ENCODE measurements at regions not wholly inside any gene's neighbourhood (a gene's known extent, or its start where the extent isn't known, plus 50 kb on each side); places are given as distances from the start of the nearest gene placed in this dataset.
"Not testable (repeated sequence)": the region's sequence is repeated elsewhere in the genome, so short reads cannot be mapped to it uniquely, and the experiment has no call there.

DNA sequence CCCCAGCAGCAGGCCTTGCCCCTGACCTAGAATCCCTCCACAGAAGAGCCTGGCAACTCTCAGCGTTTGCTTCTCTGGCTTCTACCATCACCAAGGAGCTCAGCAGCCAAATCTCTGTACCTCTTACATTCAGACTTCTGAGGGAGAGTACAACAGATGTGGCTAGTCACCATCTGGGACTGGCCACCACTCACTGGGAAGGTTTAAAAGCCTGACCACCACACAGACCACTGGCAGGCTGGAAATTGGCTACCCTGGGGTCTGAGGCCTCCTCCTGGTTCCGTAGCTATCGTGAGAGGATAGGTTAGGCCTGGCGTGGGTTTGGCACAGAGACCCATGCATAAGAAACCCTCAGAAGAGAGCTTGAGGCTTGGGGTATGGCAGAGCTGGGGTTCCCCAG is 478.5 kb upstream of the CADM1 start:
- DNase-seq (ENCODE audit: low read depth in 2 of 2) = no peak

GRCh38 chr11:115981814-115982471 is 477.7 kb upstream of the CADM1 start:
- no peak for DNase-seq (ENCODE audit: low read depth in 2 of 2)

GRCh38 chr11:115981104-115981481 is 476.9 kb upstream of the CADM1 start:
- no peak for DNase-seq (ENCODE audit: low read depth in 2 of 2)

GRCh38 chr11:115980337-115981103 is 476.3 kb upstream of the CADM1 start:
- no peak for DNase-seq (ENCODE audit: low read depth in 2 of 2)

GRCh38 chr11:115974703-115975102 is 470.5 kb upstream of the CADM1 start:
- DNase-seq (ENCODE audit: low read depth in 2 of 2) = no peak

DNA sequence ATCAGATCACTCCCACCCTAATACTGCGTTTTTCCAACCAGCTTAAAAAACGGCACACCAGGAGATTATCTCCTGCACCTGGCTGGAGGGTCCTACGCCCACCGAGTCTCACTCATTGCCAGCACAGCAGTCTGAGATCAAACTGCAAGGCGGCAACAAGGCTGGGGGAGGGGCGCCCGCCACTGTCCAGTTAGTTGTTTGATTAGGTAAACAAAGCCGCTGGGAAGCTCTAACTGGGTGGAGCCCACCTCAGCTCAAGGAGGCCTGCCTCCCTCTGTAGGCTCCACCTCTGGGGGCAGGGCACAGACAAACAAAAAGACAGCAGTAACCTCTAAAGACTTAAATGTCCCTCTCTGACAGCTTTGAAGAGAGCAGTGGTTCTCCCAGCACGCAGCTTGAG is 463.0 kb upstream of the CADM1 start:
- not testable (repeated sequence) for DNase-seq (ENCODE audit: low read depth in 2 of 2)

- DNase-seq (ENCODE audit: low read depth in 2 of 2) = no peak
Observed at GRCh38 chr11:115965767-115966504, 461.7 kb upstream of the CADM1 start.

DNA sequence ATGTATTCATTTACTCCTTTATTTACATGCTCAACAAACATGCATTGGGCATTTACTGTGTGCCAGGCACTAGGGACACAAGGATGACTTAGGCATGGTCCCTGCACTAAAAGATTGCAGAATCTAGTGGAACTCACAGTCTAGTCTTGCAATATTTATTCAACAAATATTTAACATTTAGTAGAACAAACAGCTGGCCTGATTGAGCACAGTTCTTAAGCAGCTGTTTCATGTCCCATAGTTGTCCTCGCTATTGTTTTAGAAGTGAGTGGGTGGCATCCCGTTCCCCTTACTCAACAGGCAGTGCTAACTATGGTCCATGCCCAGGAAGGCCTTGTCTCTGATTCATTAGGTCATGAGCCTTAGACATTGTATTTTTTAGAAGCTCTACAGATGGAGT is 459.9 kb upstream of the CADM1 start:
- no peak for DNase-seq (ENCODE audit: low read depth in 2 of 2)

- no peak for DNase-seq (ENCODE audit: low read depth in 2 of 2)
Observed at GRCh38 chr11:115963156-115963555, 458.9 kb upstream of the CADM1 start.

DNA sequence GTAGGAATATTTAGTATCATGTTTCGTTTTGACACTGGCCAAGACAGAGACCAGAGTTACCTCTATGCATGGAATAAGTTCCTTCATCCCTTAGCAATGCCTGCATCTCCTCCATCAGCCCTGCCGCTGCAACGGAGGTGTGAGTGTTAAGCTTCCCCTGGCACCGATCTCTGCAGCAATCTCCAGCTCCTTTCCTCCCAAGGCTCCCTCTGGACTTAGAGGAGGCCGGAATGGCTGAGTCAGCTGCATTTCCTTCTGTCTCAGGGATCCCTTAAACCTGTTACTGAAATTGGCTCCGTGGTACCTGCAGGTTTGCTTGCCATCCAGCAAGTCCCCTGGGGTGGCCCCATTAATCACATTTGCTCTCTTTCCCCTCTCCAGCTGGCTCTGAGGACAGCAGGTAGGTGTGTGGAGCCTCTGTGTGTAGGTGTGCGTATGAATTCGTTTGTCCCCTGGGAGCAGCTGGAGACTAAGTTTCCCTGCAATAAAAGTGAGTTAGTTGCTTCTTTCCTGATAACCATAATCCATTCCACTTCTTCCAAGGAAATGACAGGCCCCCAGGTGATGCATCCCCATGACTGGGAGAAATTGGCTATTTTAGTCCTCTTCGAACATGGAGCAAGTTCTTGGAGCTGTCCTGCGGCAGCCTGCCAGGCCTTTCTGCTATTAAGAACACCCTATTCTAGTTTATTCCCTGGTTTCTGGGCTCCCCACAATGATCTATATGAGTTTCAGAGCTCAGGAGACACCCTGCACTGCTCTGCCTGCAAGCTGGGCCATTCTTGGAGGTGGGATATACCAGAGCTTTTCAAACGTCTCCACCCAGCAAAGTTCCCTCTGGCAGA is 457.2 kb upstream of the CADM1 start:
- DNase-seq (ENCODE audit: low read depth in 2 of 2) = no peak

DNA sequence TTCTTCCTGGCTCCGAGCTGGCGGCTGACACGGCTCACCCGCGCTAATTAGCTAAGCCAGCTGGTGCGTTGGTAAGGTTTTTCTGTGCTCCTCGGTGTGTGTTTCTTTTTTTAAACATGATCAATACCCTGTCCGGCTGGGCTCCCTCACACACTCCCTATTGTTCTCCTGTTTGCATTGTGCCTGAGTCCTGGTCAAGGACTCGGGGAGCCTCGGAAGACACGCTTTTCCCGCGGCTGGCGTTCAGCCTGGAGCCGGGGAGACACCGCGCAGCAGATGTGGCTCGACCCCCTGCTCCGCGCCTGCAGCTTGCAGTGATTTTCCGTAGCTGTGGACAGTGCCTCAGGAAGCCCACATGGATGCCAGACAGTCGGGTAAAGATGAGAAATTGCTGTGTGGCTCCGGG is 454.9 kb upstream of the CADM1 start:
- DNase-seq (ENCODE audit: low read depth in 2 of 2) = no peak

DNA sequence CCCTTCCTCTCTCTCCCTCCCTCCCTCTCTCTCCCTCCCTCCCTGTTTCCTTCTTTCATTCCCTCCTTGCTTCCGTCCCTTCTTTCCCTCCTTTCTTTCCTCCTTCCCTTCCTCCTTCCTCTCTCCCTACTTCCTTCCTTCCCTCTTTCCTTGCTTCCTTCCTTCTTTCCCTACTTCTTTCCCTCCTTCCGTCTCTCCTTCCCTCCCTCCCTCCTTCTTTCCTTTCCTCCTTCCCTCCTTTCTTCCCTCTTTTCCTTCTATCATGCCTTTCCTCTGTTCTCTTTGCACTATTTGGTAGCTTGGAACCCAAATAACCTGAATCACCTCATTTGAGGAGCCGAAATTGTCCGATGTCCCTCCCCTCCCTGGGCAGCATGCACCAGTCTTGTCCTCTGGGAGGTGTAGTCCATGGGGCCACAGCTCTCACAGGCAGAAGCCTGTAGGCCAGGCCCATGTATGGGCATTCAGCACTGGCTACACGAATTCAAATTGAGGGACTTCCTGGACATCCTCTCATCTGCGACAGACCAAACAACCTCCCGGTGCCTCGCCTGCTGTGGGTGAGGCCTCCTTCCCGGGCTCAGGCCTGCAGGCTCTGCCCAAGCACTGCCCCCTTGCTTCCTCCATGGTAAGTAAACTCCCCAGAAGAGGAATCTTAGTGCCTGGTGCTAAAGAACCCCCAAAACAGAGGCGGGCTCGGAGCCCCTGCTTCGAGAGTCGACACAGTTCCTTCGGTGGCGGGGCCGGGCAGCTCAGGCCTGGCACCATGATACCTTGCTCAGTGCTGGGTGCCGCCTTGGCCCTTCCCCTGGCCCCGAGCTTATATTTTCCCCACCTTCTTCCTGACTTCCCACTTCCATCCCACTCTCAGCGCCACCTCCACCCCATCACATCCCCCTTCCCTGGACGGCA is 454.1 kb upstream of the CADM1 start:
- DNase-seq (ENCODE audit: low read depth in 2 of 2) = no peak

DNA sequence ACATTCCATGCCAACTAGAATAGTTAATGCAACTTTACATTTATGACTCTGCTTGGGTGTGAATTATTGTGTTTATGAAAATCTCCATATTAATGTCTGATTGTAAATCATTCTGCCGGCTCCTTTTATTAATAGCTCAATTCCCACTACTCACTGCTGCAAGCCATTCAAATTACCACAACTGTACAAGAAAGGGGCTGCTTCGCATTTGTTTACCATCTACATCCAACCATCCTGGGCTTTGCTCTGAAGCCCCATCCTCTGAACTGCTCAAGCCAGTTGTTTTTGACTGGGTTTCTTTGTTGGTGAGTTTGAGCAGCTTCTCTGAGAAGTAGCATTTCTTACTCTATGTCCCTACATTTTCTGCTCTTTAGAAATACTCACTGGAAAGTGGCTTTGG is 451.6 kb upstream of the CADM1 start:
- DNase-seq (ENCODE audit: low read depth in 2 of 2) = no peak

- DNase-seq (ENCODE audit: low read depth in 2 of 2) = no peak
Observed at GRCh38 chr11:115950660-115951059, 446.4 kb upstream of the CADM1 start.

GRCh38 chr11:115944596-115944995 is 440.4 kb upstream of the CADM1 start:
- no peak for DNase-seq (ENCODE audit: low read depth in 2 of 2)

- no peak for DNase-seq (ENCODE audit: low read depth in 2 of 2)
Observed at GRCh38 chr11:115942011-115942410, 437.8 kb upstream of the CADM1 start.

- DNase-seq (ENCODE audit: low read depth in 2 of 2) = no peak
Observed at GRCh38 chr11:115941481-115941993, 437.3 kb upstream of the CADM1 start.

- DNase-seq (ENCODE audit: low read depth in 2 of 2) = no peak
Observed at GRCh38 chr11:115941044-115941443, 436.8 kb upstream of the CADM1 start.

- no peak for DNase-seq (ENCODE audit: low read depth in 2 of 2)
Observed at GRCh38 chr11:115939731-115940421, 435.7 kb upstream of the CADM1 start.

DNA sequence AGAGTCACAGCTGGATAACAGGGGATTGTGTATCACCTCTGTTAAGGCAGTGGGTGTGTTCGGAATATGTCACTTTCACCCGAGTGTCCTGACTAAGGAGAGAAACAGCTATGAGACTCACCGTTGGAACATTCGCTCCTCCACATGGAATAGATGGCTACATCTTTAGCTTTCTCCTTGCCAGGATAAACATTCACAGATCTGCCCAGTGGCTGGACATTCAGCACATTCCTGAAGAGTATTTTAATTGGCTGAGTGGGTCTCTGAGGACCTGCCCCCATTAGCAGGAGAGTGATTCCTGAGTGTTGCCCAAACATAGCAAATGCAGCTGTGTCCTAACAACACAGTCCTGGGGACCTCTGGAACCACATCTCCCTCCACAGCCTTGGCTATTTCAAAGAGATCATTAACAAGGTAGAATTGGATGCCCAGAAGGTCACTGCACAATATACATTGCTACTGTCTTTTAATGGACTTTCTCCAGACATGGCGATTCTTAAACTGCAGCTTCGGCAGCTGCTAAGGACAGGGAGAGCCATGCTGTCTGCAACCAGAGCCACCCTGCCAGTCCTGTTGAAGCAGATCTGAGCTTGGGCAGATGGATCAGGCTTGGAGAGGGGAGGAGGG is 435.0 kb upstream of the CADM1 start:
- no peak for DNase-seq (ENCODE audit: low read depth in 2 of 2)

Data from activated CD8-positive, alpha-beta memory T cell treated with anti-CD3 and anti-CD28 coated beads for 4 hours (primary cell).